OCI-LY1 (cell line): ENCODE measurements at regions not wholly inside any gene's neighbourhood (a gene's known extent, or its start where the extent isn't known, plus 50 kb on each side); places are given as distances from the start of the nearest gene placed in this dataset.
"Not testable (repeated sequence)": the region's sequence is repeated elsewhere in the genome, so short reads cannot be mapped to it uniquely, and the experiment has no call there.

ENCODE experiments used
- H2AFZ ChIP-seq: fragments of 200-600 bp; sonication (generic), shearing (Covaris generic); 2 replicates; pipeline ENCODE4 v1.6.0; 2014; ENCODE audit warnings: antibody characterized with exemption, mild to moderate bottlenecking, low read length
- H3F3A ChIP-seq: fragments of 200-600 bp; sonication (generic), shearing (Covaris generic); 2 replicates; pipeline ENCODE4 v1.6.0; 2014; ENCODE audit warnings: mild to moderate bottlenecking, antibody characterized with exemption, low read length, moderate library complexity; ENCODE audit not compliant: insufficient read depth
- H3K27ac ChIP-seq: fragments of 200-600 bp; sonication (generic); 2 replicates; pipeline ENCODE4 v1.5.1; 2014; ENCODE audit warnings: low read length, mixed run types, mild to moderate bottlenecking, low read depth; ENCODE audit not compliant: poor library complexity, severe bottlenecking
- H3K27me3 ChIP-seq: fragments of 200-600 bp; sonication (generic); 2 replicates; pipeline ENCODE4 v1.6.0; 2014; ENCODE audit warnings: antibody characterized with exemption, mild to moderate bottlenecking, low read length, moderate library complexity; ENCODE audit not compliant: insufficient read depth
- H3K36me3 ChIP-seq: fragments of 200-600 bp; sonication (generic); 2 replicates; pipeline ENCODE4 v1.6.1; 2014; ENCODE audit warnings: mild to moderate bottlenecking, antibody characterized with exemption, low read length, moderate library complexity, mixed read lengths; ENCODE audit not compliant: insufficient read depth
- H3K4me1 ChIP-seq: fragments of 200-600 bp; sonication (generic); 2 replicates; pipeline ENCODE4 v1.5.1; 2014; ENCODE audit warnings: mild to moderate bottlenecking, low read length, moderate library complexity; ENCODE audit not compliant: insufficient read depth, severe bottlenecking
- H3K4me2 ChIP-seq: fragments of 200-600 bp; sonication (generic), shearing (Covaris generic); 2 replicates; pipeline ENCODE4 v1.6.1; 2014; ENCODE audit warnings: low read length
- H3K4me3 ChIP-seq: fragments of 200-600 bp; sonication (generic); 2 replicates; pipeline ENCODE4 v1.5.1; 2014; ENCODE audit warnings: low read length, low read depth, mild to moderate bottlenecking, mixed read lengths; ENCODE audit not compliant: poor library complexity, severe bottlenecking
- H3K79me2 ChIP-seq: fragments of 200-600 bp; shearing (Covaris generic); 2 replicates; pipeline ENCODE4 v1.6.1; 2016; ENCODE audit warnings: mixed run types, low read length, mixed read lengths; ENCODE audit not compliant: insufficient read depth
- H3K9ac ChIP-seq: fragments of 200-600 bp; sonication (generic), shearing (Covaris generic); 2 replicates; pipeline ENCODE4 v1.6.1; 2014; ENCODE audit warnings: mild to moderate bottlenecking, low read length, mixed read lengths
- H3K9me2 ChIP-seq: fragments of 200-600 bp; sonication (generic), shearing (Covaris generic); 2 replicates; pipeline ENCODE4 v1.6.1; 2014; ENCODE audit warnings: low read depth, mild to moderate bottlenecking, low read length, mixed read lengths
- H3K9me3 ChIP-seq: fragments of 200-600 bp; shearing (Covaris generic); 2 replicates; pipeline ENCODE4 v1.6.1; 2014; ENCODE audit warnings: low read length, mixed read lengths
- H4K20me1 ChIP-seq: fragments of 200-600 bp; sonication (generic), shearing (Covaris generic); 2 replicates; pipeline ENCODE4 v1.6.0; 2016; ENCODE audit warnings: mild to moderate bottlenecking, low read length; ENCODE audit not compliant: insufficient read depth
- EZH2 ChIP-seq: fragments of 200-600 bp; sonication (generic), shearing (Covaris generic); IDR thresholded peaks from 2 replicates; pipeline ENCODE4 v1.8.0; 2017; ENCODE audit warnings: borderline replicate concordance, mixed run types, mild to moderate bottlenecking, antibody characterized with exemption, low read length, moderate library complexity, mixed read lengths
- TF ChIP-seq, protein P1 (sequence below): fragments of 200-600 bp; sonication (generic), shearing (Covaris generic); IDR thresholded peaks from 2 replicates; pipeline ENCODE4 v1.5.1; 2017; ENCODE audit warnings: mild to moderate bottlenecking, antibody characterized with exemption, low read length, moderate library complexity, mixed read lengths

DNA sequence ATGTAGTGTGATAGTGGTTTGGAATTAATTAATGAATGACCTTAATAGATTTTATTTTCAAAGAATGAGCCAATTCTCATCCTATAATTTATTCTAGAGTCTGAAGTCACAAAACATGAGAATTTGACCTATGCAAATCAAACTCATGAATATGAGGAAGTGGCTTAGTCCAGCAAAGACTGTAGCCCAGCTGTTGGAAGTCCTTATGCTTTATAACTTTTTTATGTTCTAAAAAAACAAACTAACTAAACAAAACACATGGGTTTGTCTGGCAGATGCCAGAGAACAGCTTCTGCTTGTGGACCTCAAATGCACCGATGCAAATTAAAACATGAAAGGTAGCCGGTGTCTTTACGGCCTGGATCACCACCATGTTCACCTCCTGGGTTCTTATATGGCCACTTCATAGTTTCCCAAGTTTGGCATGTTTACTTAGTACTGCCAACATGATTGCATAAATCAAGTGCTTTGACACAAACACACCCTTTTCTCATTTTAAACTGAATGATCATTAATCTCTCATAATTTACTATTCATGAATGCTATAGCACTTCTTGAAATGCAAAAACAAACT is 277.4 kb downstream of the PAPSS1 start:
- no peak overlapping the region for H2AFZ ChIP-seq
- no peaks in the 10 kb centered on the region for H4K20me1 ChIP-seq
- H3K27ac ChIP-seq, result no peak overlapping the region
- no peak overlapping the region for H3K9ac ChIP-seq
- no peaks in the 10 kb centered on the region for H3K9me3 ChIP-seq
- H3K4me2 ChIP-seq, result no peak overlapping the region
- no peaks in the 10 kb centered on the region for H3K9me2 ChIP-seq
- H3K79me2 ChIP-seq, result no peaks in the 10 kb centered on the region
- no peak overlapping the region for H3K4me3 ChIP-seq
- no peak for TF ChIP-seq EZH2
- TF ChIP-seq, protein P1, sequence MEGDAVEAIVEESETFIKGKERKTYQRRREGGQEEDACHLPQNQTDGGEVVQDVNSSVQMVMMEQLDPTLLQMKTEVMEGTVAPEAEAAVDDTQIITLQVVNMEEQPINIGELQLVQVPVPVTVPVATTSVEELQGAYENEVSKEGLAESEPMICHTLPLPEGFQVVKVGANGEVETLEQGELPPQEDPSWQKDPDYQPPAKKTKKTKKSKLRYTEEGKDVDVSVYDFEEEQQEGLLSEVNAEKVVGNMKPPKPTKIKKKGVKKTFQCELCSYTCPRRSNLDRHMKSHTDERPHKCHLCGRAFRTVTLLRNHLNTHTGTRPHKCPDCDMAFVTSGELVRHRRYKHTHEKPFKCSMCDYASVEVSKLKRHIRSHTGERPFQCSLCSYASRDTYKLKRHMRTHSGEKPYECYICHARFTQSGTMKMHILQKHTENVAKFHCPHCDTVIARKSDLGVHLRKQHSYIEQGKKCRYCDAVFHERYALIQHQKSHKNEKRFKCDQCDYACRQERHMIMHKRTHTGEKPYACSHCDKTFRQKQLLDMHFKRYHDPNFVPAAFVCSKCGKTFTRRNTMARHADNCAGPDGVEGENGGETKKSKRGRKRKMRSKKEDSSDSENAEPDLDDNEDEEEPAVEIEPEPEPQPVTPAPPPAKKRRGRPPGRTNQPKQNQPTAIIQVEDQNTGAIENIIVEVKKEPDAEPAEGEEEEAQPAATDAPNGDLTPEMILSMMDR, result no peak
- H3K36me3 ChIP-seq, result no peaks in the 10 kb centered on the region
- no peaks in the 10 kb centered on the region for H3K27me3 ChIP-seq
- no peaks in the 10 kb centered on the region for H3K4me1 ChIP-seq
- no peaks in the 10 kb centered on the region for H3F3A ChIP-seq

- H3K4me3 ChIP-seq, result no peak overlapping the region
Observed at GRCh38 chr4:107439401-107439800, 280.6 kb downstream of the PAPSS1 start.

GRCh38 chr4:107436471-107436870 is 283.6 kb downstream of the PAPSS1 start:
- not testable (repeated sequence) for H3K9me2 ChIP-seq, H3K79me2 ChIP-seq, H3K4me1 ChIP-seq, H2AFZ ChIP-seq, H3F3A ChIP-seq, H3K36me3 ChIP-seq, H3K27ac ChIP-seq, H3K27me3 ChIP-seq, H3K9ac ChIP-seq, H4K20me1 ChIP-seq, H3K4me3 ChIP-seq, H3K4me2 ChIP-seq, H3K9me3 ChIP-seq

More at GRCh38 chr4:107439401-107439800, 280.6 kb downstream of the PAPSS1 start:
- H3F3A ChIP-seq, result no peaks in the 10 kb centered on the region
- H2AFZ ChIP-seq, result no peak overlapping the region
- H3K4me1 ChIP-seq, result no peaks in the 10 kb centered on the region
- no peaks in the 10 kb centered on the region for H3K27me3 ChIP-seq
- no peaks in the 10 kb centered on the region for H3K79me2 ChIP-seq
- no peaks in the 10 kb centered on the region for H4K20me1 ChIP-seq
- H3K9ac ChIP-seq, result no peak overlapping the region
- H3K9me3 ChIP-seq, result no peaks in the 10 kb centered on the region
- no peak overlapping the region for H3K4me2 ChIP-seq
- H3K9me2 ChIP-seq, result no peaks in the 10 kb centered on the region
- no peak for TF ChIP-seq EZH2
- TF ChIP-seq, protein P1, result no peak
- no peaks in the 10 kb centered on the region for H3K36me3 ChIP-seq
- no peak overlapping the region for H3K27ac ChIP-seq

GRCh38 chr4:107432451-107432850 is 287.6 kb downstream of the PAPSS1 start:
- no peak overlapping the region for H3K4me3 ChIP-seq
- no peak for TF ChIP-seq EZH2
- TF ChIP-seq, protein P1, result no peak
- no peaks in the 10 kb centered on the region for H3F3A ChIP-seq
- no peak overlapping the region for H3K9ac ChIP-seq
- no peaks in the 10 kb centered on the region for H3K36me3 ChIP-seq
- no peaks in the 10 kb centered on the region for H3K4me1 ChIP-seq
- no peaks in the 10 kb centered on the region for H3K9me3 ChIP-seq
- H3K9me2 ChIP-seq, result no peaks in the 10 kb centered on the region
- H2AFZ ChIP-seq, result no peak overlapping the region
- H4K20me1 ChIP-seq, result no peaks in the 10 kb centered on the region
- no peak overlapping the region for H3K27ac ChIP-seq
- no peaks in the 10 kb centered on the region for H3K27me3 ChIP-seq
- H3K79me2 ChIP-seq, result no peaks in the 10 kb centered on the region
- no peak overlapping the region for H3K4me2 ChIP-seq
